A673 (cell line): ENCODE measurements at regions not wholly inside any gene's neighbourhood (a gene's known extent, or its start where the extent isn't known, plus 50 kb on each side); places are given as distances from the start of the nearest gene placed in this dataset.

Experiments used
- CTCF ChIP-seq: fragments of 300-800, 200-600 bp; sonication (generic); conservative IDR thresholded peaks from 2 replicates; pipeline ENCODE4 v1.5.1; 2017; ENCODE audit warnings: low read depth, mild to moderate bottlenecking, antibody characterized with exemption, low read length, moderate library complexity, mixed read lengths
- EZH2 ChIP-seq: fragments of 200-600 bp; sonication (generic); IDR thresholded peaks from 2 replicates; pipeline ENCODE4 v1.6.1; 2017; ENCODE audit warnings: borderline replicate concordance, low read depth, mild to moderate bottlenecking, mixed read lengths, antibody characterized with exemption, low read length; ENCODE audit not compliant: poor library complexity, severe bottlenecking

GRCh38 chr4:64893205-64893604 lies 484.0 kb upstream of the TECRL start:
- no peak for TF ChIP-seq CTCF
- TF ChIP-seq EZH2: no peak
